NCI-H2171 treated with DMSO at 0.1 percent for 48 hours (cell line): ENCODE measurements at regions not wholly inside any gene's neighbourhood (a gene's known extent, or its start where the extent isn't known, plus 50 kb on each side); places are given as distances from the start of the nearest gene placed in this dataset.

Experiments used
- DNase-seq: peaks from one replicate; lab custom pipeline; 2025; lab: John Stamatoyannopoulos, UW

- no peak for DNase-seq
Observed at GRCh38 chr10:28811639-28812349, 134.5 kb downstream of the BAMBI start.

- no peak for DNase-seq
Observed at GRCh38 chr10:28812384-28813372, 135.4 kb downstream of the BAMBI start.

- no peak for DNase-seq
Observed at GRCh38 chr10:28815681-28816080, 138.4 kb downstream of the BAMBI start.

- no peak for DNase-seq
Observed at GRCh38 chr10:28822719-28823464, 145.6 kb downstream of the BAMBI start.

- no peak for DNase-seq
Observed at GRCh38 chr10:28823501-28824075, 146.3 kb downstream of the BAMBI start.

GRCh38 chr10:28833313-28833712 is 156.0 kb downstream of the BAMBI start:
- no peak for DNase-seq

GRCh38 chr10:28836435-28836743 is 159.1 kb downstream of the BAMBI start:
- DNase-seq = no peak

GRCh38 chr10:28837613-28838390 is 160.5 kb downstream of the BAMBI start:
- DNase-seq = no peak

- DNase-seq = no peak
Observed at GRCh38 chr10:28838908-28839307, 161.6 kb downstream of the BAMBI start.

GRCh38 chr10:28839600-28840007 is 162.3 kb downstream of the BAMBI start:
- DNase-seq = no peak

- no peak for DNase-seq
Observed at GRCh38 chr10:28840202-28840601, 162.9 kb downstream of the BAMBI start.

GRCh38 chr10:28840971-28841370 is 163.7 kb downstream of the BAMBI start:
- no peak for DNase-seq

- no peak for DNase-seq
Observed at GRCh38 chr10:28841625-28842024, 164.3 kb downstream of the BAMBI start.

GRCh38 chr10:28842321-28842720 is 165.0 kb downstream of the BAMBI start:
- DNase-seq = no peak

GRCh38 chr10:28845009-28845682 is 167.8 kb downstream of the BAMBI start:
- DNase-seq = no peak

GRCh38 chr10:28849309-28849708 is 172.0 kb downstream of the BAMBI start:
- DNase-seq = no peak

- DNase-seq = no peak
Observed at GRCh38 chr10:28849821-28850220, 172.5 kb downstream of the BAMBI start.

- no peak for DNase-seq
Observed at GRCh38 chr10:28850784-28851183, 173.5 kb downstream of the BAMBI start.

- DNase-seq = no peak
Observed at GRCh38 chr10:28853195-28853594, 175.9 kb downstream of the BAMBI start.

GRCh38 chr10:28857164-28857563 is 179.8 kb downstream of the BAMBI start:
- DNase-seq = no peak

GRCh38 chr10:28858646-28859045 is 181.3 kb downstream of the BAMBI start:
- no peak for DNase-seq
